ENCODE measurements at regions not wholly inside any gene's neighbourhood (a gene's known extent, or its start where the extent isn't known, plus 50 kb on each side); places are given as distances from the start of the nearest gene placed in this dataset.
"Not testable (repeated sequence)": the region's sequence is repeated elsewhere in the genome, so short reads cannot be mapped to it uniquely, and the experiment has no call there.

GRCh38 chr5:117680426-117680825, 1105.8 kb upstream of the SEMA6A start:
- DNase-seq: no peak

- DNase-seq: no peak
These were observed 1104.4 kb upstream of the SEMA6A start for GRCh38 chr5:117679046-117679445.

GRCh38 chr5:117675646-117676045, 1101.0 kb upstream of the SEMA6A start:
- DNase-seq: no peak

- DNase-seq: no peak
These were observed 1096.9 kb upstream of the SEMA6A start for GRCh38 chr5:117671551-117671950.

- no peak for DNase-seq
These were observed 1092.5 kb upstream of the SEMA6A start for GRCh38 chr5:117667105-117667504.

GRCh38 chr5:117665121-117665520, 1090.5 kb upstream of the SEMA6A start:
- no peak for DNase-seq

- no peak for DNase-seq
These were observed 1087.7 kb upstream of the SEMA6A start for GRCh38 chr5:117662361-117662760.

GRCh38 chr5:117657541-117657940, 1082.9 kb upstream of the SEMA6A start:
- no peak for DNase-seq

- DNase-seq: no peak
These were observed 1078.3 kb upstream of the SEMA6A start for GRCh38 chr5:117652958-117653280.

GRCh38 chr5:117652036-117652957, 1077.7 kb upstream of the SEMA6A start:
- no peak for DNase-seq

GRCh38 chr5:117649821-117650220, 1075.2 kb upstream of the SEMA6A start:
- no peak for DNase-seq

GRCh38 chr5:117645400-117645799, 1070.8 kb upstream of the SEMA6A start:
- no peak for DNase-seq

GRCh38 chr5:117638581-117638980, 1064.0 kb upstream of the SEMA6A start:
- DNase-seq: no peak

GRCh38 chr5:117633093-117633492, 1058.5 kb upstream of the SEMA6A start:
- DNase-seq: no peak

- no peak for DNase-seq
These were observed 1049.6 kb upstream of the SEMA6A start for GRCh38 chr5:117624201-117624600.

- no peak for DNase-seq
These were observed 1048.6 kb upstream of the SEMA6A start for GRCh38 chr5:117623042-117623805.

- no peak for DNase-seq
These were observed 1047.3 kb upstream of the SEMA6A start for GRCh38 chr5:117621921-117622320.

GRCh38 chr5:117615226-117615625, 1040.6 kb upstream of the SEMA6A start:
- DNase-seq: no peak

GRCh38 chr5:117614408-117614807, 1039.8 kb upstream of the SEMA6A start:
- DNase-seq: no peak

GRCh38 chr5:117604845-117605244, 1030.2 kb upstream of the SEMA6A start:
- DNase-seq: no peak

GRCh38 chr5:117599811-117600210, 1025.2 kb upstream of the SEMA6A start:
- not testable (repeated sequence) for DNase-seq

- no peak for DNase-seq
These were observed 1019.5 kb upstream of the SEMA6A start for GRCh38 chr5:117594166-117594565.

- no peak for DNase-seq
These were observed 1016.3 kb upstream of the SEMA6A start for GRCh38 chr5:117590944-117591343.

GRCh38 chr5:117588611-117589010, 1014.0 kb upstream of the SEMA6A start:
- DNase-seq: no peak
